C4-2B (cell line): ENCODE measurements at regions not wholly inside any gene's neighbourhood (a gene's known extent, or its start where the extent isn't known, plus 50 kb on each side); places are given as distances from the start of the nearest gene placed in this dataset.

Experiments used
- ZFX ChIP-seq: fragments of 450-650 bp; IDR thresholded peaks from 2 replicates; pipeline ENCODE4 v1.6.1; 2017
- TF ChIP-seq, protein P1 (sequence below): fragments of 450-650 bp; conservative IDR thresholded peaks from 2 replicates; pipeline ENCODE4 v1.5.1; 2017; ENCODE audit warnings: mild to moderate bottlenecking

DNA sequence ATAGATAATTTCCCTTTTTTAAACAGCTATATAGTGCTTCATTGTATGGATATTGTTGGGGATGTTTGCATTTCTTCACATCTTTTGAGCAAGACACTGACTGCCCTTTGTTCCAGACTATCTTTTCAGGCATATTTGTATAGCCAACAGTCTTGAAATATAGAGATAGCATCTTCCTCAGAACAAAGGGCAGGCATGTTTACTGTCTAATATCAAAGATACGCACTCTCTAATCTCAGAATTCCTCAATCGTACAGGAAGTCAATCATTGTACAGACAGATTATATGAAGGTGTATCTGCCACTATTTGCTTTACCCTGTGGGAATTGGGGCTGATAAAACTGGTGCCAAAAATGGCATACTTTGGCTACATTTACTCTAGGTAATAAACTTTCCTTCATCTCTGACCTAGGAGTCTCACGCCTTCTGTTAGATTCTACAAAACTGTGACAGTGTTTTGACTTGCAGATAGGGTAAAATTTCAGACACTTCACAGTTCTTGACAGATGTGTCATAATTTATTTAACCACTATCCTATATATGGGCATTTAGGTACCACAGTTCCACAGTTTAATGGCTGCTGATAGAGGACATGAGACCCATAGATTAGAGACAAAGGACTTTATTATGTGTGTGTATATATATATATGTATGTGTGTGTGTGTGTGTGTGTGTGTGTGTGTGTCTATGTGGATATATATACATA, 321.0 kb downstream of the IGSF11 start:
- TF ChIP-seq, protein P1, sequence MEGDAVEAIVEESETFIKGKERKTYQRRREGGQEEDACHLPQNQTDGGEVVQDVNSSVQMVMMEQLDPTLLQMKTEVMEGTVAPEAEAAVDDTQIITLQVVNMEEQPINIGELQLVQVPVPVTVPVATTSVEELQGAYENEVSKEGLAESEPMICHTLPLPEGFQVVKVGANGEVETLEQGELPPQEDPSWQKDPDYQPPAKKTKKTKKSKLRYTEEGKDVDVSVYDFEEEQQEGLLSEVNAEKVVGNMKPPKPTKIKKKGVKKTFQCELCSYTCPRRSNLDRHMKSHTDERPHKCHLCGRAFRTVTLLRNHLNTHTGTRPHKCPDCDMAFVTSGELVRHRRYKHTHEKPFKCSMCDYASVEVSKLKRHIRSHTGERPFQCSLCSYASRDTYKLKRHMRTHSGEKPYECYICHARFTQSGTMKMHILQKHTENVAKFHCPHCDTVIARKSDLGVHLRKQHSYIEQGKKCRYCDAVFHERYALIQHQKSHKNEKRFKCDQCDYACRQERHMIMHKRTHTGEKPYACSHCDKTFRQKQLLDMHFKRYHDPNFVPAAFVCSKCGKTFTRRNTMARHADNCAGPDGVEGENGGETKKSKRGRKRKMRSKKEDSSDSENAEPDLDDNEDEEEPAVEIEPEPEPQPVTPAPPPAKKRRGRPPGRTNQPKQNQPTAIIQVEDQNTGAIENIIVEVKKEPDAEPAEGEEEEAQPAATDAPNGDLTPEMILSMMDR: no peak
- no peak for TF ChIP-seq ZFX
